Epithelial cell of proximal tubule (primary cell): ENCODE measurements at regions not wholly inside any gene's neighbourhood (a gene's known extent, or its start where the extent isn't known, plus 50 kb on each side); places are given as distances from the start of the nearest gene placed in this dataset.

Experiments
- DNase-seq: peaks from one replicate; pipeline ENCODE4 v3.0.0-alpha.2; 2011; ENCODE audit warnings: low read depth
- H3K4me3 ChIP-seq: 2 replicates; pipeline ENCODE4 v1.5.1; 2011; ENCODE audit warnings: low read depth, mild to moderate bottlenecking, low read length
- TF ChIP-seq, protein P1 (sequence below): conservative IDR thresholded peaks from 2 replicates; pipeline ENCODE4 v1.5.1; 2012; ENCODE audit warnings: low read depth, mild to moderate bottlenecking, low read length

DNA sequence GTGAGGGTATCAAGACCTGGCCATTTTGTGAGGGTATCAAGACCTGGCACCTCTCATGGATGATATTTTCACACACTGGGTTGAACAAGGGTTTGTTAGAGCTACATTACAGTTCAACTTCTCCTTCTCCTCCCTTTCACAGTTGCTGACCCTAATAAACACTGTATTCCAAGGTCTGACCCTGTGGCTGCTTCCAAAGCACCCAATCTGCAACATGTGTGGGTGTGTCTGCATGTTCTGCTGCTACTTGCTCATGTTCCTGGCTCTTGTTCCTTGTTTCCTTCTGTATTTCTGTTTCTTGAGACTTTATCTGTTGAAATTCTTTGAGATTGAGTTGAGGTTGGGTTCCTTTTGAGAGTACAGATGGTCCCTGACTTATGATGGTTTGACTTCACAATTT, 162.1 kb upstream of the GMDS start:
- TF ChIP-seq, protein P1, sequence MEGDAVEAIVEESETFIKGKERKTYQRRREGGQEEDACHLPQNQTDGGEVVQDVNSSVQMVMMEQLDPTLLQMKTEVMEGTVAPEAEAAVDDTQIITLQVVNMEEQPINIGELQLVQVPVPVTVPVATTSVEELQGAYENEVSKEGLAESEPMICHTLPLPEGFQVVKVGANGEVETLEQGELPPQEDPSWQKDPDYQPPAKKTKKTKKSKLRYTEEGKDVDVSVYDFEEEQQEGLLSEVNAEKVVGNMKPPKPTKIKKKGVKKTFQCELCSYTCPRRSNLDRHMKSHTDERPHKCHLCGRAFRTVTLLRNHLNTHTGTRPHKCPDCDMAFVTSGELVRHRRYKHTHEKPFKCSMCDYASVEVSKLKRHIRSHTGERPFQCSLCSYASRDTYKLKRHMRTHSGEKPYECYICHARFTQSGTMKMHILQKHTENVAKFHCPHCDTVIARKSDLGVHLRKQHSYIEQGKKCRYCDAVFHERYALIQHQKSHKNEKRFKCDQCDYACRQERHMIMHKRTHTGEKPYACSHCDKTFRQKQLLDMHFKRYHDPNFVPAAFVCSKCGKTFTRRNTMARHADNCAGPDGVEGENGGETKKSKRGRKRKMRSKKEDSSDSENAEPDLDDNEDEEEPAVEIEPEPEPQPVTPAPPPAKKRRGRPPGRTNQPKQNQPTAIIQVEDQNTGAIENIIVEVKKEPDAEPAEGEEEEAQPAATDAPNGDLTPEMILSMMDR = no peak
- DNase-seq = no peak
- H3K4me3 ChIP-seq = no peak overlapping the region

- no peak for DNase-seq
- TF ChIP-seq, protein P1 = no peak
- no peak overlapping the region for H3K4me3 ChIP-seq
Measured at GRCh38 chr6:2404211-2404929, 159.0 kb upstream of the GMDS start.

DNA sequence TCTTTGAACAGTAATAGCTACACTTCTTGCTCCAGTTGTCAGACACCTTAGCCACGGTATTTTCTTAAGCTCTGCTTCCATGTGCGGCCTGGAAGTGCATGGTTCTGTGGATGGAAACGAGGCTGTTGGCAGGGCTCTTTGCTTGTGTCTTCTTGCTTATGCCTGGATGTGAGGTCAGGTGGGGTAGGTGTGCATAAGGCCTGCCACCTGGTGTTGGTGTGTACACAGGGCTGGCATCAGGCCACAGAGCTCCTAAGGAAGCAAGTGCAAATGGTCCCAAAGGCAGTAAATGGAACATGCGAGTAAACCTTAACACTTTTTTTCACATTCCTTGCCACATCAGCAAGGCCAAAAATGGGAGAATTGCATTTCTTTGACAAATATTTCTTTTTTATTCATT, 158.1 kb upstream of the GMDS start:
- DNase-seq = no peak
- TF ChIP-seq, protein P1 = no peak
- no peak overlapping the region for H3K4me3 ChIP-seq

GRCh38 chr6:2396846-2397630, 151.6 kb upstream of the GMDS start:
- DNase-seq = peak; percentile 26
- H3K4me3 ChIP-seq = no peak overlapping the region
- TF ChIP-seq, protein P1 = no peak

- no peak for DNase-seq
- TF ChIP-seq, protein P1 = peak; percentile 12
- H3K4me3 ChIP-seq = no peak overlapping the region
Measured at GRCh38 chr6:2396042-2396657, 150.7 kb upstream of the GMDS start.

DNA sequence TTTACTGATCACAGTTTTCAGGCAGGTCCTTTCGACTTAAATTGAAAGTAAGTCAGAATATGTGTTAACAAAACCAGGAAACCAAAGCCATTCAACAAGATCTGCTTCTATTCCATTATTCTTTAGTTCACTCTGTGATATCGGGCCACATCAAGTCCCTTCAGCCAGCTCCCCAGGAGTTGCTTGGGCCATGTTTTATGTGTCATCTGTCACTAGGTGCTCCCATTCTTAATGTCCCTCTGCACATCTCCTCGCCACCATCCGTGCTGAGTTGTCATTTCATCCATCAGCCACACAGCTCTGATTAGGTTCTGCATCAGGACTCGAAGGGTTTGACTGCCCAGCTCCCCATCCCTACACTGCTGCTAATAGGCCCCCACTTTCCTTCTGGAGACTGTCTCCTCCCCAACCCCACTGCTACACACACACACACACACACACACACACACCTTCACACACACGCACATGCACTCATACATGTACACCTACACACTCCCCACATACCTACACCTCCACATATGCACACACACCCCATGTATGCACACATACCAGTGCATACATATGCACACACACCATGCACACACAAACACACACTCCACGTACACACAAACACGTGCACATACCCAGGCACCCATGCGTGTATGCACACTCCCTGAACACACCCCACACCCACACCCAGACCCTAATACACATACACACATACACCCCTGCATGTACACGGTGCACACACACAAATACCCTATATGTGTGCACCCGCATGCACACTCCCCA, 143.3 kb upstream of the GMDS start:
- no peak overlapping the region for H3K4me3 ChIP-seq
- no peak for DNase-seq
- TF ChIP-seq, protein P1 = no peak
